OCI-LY1 (cell line): ENCODE measurements at regions not wholly inside any gene's neighbourhood (a gene's known extent, or its start where the extent isn't known, plus 50 kb on each side); places are given as distances from the start of the nearest gene placed in this dataset.

ENCODE experiments used
- H2AFZ ChIP-seq: fragments of 200-600 bp; sonication (generic), shearing (Covaris generic); 2 replicates; pipeline ENCODE4 v1.6.0; 2014; ENCODE audit warnings: antibody characterized with exemption, mild to moderate bottlenecking, low read length
- H3F3A ChIP-seq: fragments of 200-600 bp; sonication (generic), shearing (Covaris generic); 2 replicates; pipeline ENCODE4 v1.6.0; 2014; ENCODE audit warnings: mild to moderate bottlenecking, antibody characterized with exemption, low read length, moderate library complexity; ENCODE audit not compliant: insufficient read depth
- H3K27ac ChIP-seq: fragments of 200-600 bp; sonication (generic); 2 replicates; pipeline ENCODE4 v1.5.1; 2014; ENCODE audit warnings: low read length, mixed run types, mild to moderate bottlenecking, low read depth; ENCODE audit not compliant: poor library complexity, severe bottlenecking
- H3K27me3 ChIP-seq: fragments of 200-600 bp; sonication (generic); 2 replicates; pipeline ENCODE4 v1.6.0; 2014; ENCODE audit warnings: antibody characterized with exemption, mild to moderate bottlenecking, low read length, moderate library complexity; ENCODE audit not compliant: insufficient read depth
- H3K36me3 ChIP-seq: fragments of 200-600 bp; sonication (generic); 2 replicates; pipeline ENCODE4 v1.6.1; 2014; ENCODE audit warnings: mild to moderate bottlenecking, antibody characterized with exemption, low read length, moderate library complexity, mixed read lengths; ENCODE audit not compliant: insufficient read depth
- H3K4me1 ChIP-seq: fragments of 200-600 bp; sonication (generic); 2 replicates; pipeline ENCODE4 v1.5.1; 2014; ENCODE audit warnings: mild to moderate bottlenecking, low read length, moderate library complexity; ENCODE audit not compliant: insufficient read depth, severe bottlenecking
- H3K4me2 ChIP-seq: fragments of 200-600 bp; sonication (generic), shearing (Covaris generic); 2 replicates; pipeline ENCODE4 v1.6.1; 2014; ENCODE audit warnings: low read length
- H3K4me3 ChIP-seq: fragments of 200-600 bp; sonication (generic); 2 replicates; pipeline ENCODE4 v1.5.1; 2014; ENCODE audit warnings: low read length, low read depth, mild to moderate bottlenecking, mixed read lengths; ENCODE audit not compliant: poor library complexity, severe bottlenecking
- H3K79me2 ChIP-seq: fragments of 200-600 bp; shearing (Covaris generic); 2 replicates; pipeline ENCODE4 v1.6.1; 2016; ENCODE audit warnings: mixed run types, low read length, mixed read lengths; ENCODE audit not compliant: insufficient read depth
- H3K9ac ChIP-seq: fragments of 200-600 bp; sonication (generic), shearing (Covaris generic); 2 replicates; pipeline ENCODE4 v1.6.1; 2014; ENCODE audit warnings: mild to moderate bottlenecking, low read length, mixed read lengths
- H3K9me2 ChIP-seq: fragments of 200-600 bp; sonication (generic), shearing (Covaris generic); 2 replicates; pipeline ENCODE4 v1.6.1; 2014; ENCODE audit warnings: low read depth, mild to moderate bottlenecking, low read length, mixed read lengths
- H3K9me3 ChIP-seq: fragments of 200-600 bp; shearing (Covaris generic); 2 replicates; pipeline ENCODE4 v1.6.1; 2014; ENCODE audit warnings: low read length, mixed read lengths
- H4K20me1 ChIP-seq: fragments of 200-600 bp; sonication (generic), shearing (Covaris generic); 2 replicates; pipeline ENCODE4 v1.6.0; 2016; ENCODE audit warnings: mild to moderate bottlenecking, low read length; ENCODE audit not compliant: insufficient read depth
- EZH2 ChIP-seq: fragments of 200-600 bp; sonication (generic), shearing (Covaris generic); IDR thresholded peaks from 2 replicates; pipeline ENCODE4 v1.8.0; 2017; ENCODE audit warnings: borderline replicate concordance, mixed run types, mild to moderate bottlenecking, antibody characterized with exemption, low read length, moderate library complexity, mixed read lengths
- TF ChIP-seq, protein P1 (sequence below): fragments of 200-600 bp; sonication (generic), shearing (Covaris generic); IDR thresholded peaks from 2 replicates; pipeline ENCODE4 v1.5.1; 2017; ENCODE audit warnings: mild to moderate bottlenecking, antibody characterized with exemption, low read length, moderate library complexity, mixed read lengths

DNA sequence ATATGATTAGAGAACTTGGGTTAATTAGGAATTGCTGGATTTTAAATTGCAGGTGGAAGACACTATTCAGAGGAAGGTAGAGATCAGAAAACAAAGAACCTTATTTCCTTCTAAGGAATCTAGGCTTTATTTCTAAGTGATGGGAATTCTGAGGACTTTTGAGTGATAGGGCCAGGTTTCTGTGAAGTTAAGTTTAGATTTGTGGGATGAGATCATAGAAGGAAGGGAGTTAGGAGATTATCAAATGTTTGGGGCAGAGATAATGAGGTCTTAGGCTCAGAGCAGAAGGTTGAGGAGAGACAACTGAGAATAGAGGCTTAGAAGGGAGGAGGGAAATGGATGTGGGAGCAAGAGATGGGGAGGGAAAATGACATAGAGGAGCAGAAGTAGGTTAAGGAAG lies 109.7 kb upstream of the MMS22L start:
- Histone ChIP-seq H3K27ac (no peak overlapping the region), H2AFZ (no peak overlapping the region), H4K20me1 (no peaks in the 10 kb centered on the region), H3K9me3 (no peaks in the 10 kb centered on the region), H3K4me1 (no peaks in the 10 kb centered on the region), H3K9me2 (no peaks in the 10 kb centered on the region), H3K4me3 (no peak overlapping the region), H3F3A (no peaks in the 10 kb centered on the region), H3K9ac (no peak overlapping the region), H3K4me2 (no peak overlapping the region), H3K36me3 (no peaks in the 10 kb centered on the region), H3K79me2 (no peaks in the 10 kb centered on the region), H3K27me3 (no peaks in the 10 kb centered on the region)
- TF ChIP-seq, protein P1, sequence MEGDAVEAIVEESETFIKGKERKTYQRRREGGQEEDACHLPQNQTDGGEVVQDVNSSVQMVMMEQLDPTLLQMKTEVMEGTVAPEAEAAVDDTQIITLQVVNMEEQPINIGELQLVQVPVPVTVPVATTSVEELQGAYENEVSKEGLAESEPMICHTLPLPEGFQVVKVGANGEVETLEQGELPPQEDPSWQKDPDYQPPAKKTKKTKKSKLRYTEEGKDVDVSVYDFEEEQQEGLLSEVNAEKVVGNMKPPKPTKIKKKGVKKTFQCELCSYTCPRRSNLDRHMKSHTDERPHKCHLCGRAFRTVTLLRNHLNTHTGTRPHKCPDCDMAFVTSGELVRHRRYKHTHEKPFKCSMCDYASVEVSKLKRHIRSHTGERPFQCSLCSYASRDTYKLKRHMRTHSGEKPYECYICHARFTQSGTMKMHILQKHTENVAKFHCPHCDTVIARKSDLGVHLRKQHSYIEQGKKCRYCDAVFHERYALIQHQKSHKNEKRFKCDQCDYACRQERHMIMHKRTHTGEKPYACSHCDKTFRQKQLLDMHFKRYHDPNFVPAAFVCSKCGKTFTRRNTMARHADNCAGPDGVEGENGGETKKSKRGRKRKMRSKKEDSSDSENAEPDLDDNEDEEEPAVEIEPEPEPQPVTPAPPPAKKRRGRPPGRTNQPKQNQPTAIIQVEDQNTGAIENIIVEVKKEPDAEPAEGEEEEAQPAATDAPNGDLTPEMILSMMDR: no peak
- TF ChIP-seq EZH2: no peak

DNA sequence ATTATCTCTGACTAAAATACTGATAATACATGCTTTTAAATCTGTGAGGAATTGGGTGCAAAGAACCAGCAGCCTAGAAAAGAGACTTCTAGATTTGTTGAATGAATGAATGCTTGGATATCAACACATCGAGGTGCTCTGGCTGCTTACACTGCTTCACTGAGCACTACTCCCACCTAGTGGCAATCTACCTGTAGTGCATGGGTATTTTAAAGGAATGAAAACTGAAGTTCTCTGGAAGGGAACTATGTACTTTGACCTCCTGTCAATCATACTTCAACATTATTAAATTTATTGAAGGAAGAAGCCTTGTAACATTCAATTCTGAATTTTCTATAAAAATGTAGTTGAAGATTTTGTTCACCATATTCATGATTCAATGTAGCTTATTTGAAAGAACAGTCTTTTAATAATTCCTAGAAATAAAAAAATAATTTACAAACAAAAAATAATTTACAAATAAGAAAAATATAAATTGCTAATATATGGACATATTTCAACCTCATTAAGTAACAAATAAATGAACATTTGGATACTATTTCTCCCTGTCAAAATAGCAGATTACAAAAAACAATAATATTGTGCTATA lies 111.2 kb upstream of the MMS22L start:
- H3K79me2 ChIP-seq: no peaks in the 10 kb centered on the region
- no peak overlapping the region for H3K4me2 ChIP-seq
- no peak overlapping the region for H3K4me3 ChIP-seq
- H2AFZ ChIP-seq: no peak overlapping the region
- TF ChIP-seq, protein P1: peak; percentile 88
- TF ChIP-seq EZH2: no peak
- H3K9me2 ChIP-seq: no peaks in the 10 kb centered on the region
- no peaks in the 10 kb centered on the region for H3K27me3 ChIP-seq
- no peaks in the 10 kb centered on the region for H3F3A ChIP-seq
- H3K4me1 ChIP-seq: no peaks in the 10 kb centered on the region
- H3K27ac ChIP-seq: no peak overlapping the region
- H3K36me3 ChIP-seq: no peaks in the 10 kb centered on the region
- no peaks in the 10 kb centered on the region for H4K20me1 ChIP-seq
- H3K9me3 ChIP-seq: no peaks in the 10 kb centered on the region
- H3K9ac ChIP-seq: no peak overlapping the region

DNA sequence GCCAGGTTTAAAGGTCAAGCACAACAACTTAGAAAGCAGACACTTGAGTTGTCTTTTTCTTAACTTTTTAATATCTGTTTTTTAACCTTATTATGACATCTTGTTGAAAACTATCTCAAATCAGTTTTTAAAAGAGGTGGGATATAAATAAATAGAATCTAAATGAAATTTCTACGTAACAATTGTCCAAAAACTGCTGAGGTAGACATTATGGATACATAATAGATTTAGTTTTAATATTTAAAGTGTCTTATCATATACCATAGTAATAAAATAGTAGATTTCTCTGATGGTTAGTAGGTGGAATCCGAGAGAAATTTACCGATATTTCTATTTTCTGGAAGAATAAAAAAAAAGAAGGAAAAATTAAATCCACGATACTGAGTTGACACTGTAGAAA lies 113.9 kb upstream of the MMS22L start:
- Histone ChIP-seq H4K20me1 (no peaks in the 10 kb centered on the region), H3K27me3 (no peaks in the 10 kb centered on the region), H3K27ac (no peak overlapping the region), H3K36me3 (no peaks in the 10 kb centered on the region), H3K79me2 (no peaks in the 10 kb centered on the region), H3K4me2 (no peak overlapping the region), H3K9me2 (no peaks in the 10 kb centered on the region), H3K4me3 (no peak overlapping the region), H3K9me3 (no peaks in the 10 kb centered on the region), H3K4me1 (no peaks in the 10 kb centered on the region), H2AFZ (no peak overlapping the region), H3F3A (no peaks in the 10 kb centered on the region), H3K9ac (no peak overlapping the region)
- TF ChIP-seq, protein P1: no peak
- TF ChIP-seq EZH2: no peak
